Cardiac muscle cell (in vitro differentiated cells and primary cell): ENCODE measurements at regions not wholly inside any gene's neighbourhood (a gene's known extent, or its start where the extent isn't known, plus 50 kb on each side); places are given as distances from the start of the nearest gene placed in this dataset.
A peak's percentile ranks its signal among the peaks of the same experiment; 100 is the strongest.

ENCODE experiments used
- DNase-seq, 2 donors: peaks; one replicate each; pipeline versions ENCODE4 v3.0.0 to v3.0.0-alpha.2; 2010 to 2017; ENCODE audit warnings: low read depth in 1 of 2, low spot score in 1 of 2
- H3K27ac ChIP-seq: fragments of 200-600 bp; sonication (generic); 2 replicates; pipeline ENCODE4 v1.5.1; 2016
- H3K27me3 ChIP-seq: fragments of 200-600 bp; sonication (generic); 2 replicates; pipeline ENCODE4 v1.6.0; 2016; ENCODE audit warnings: control low read depth
- H3K36me3 ChIP-seq: fragments of 200-600 bp; sonication (generic); 2 replicates; pipeline ENCODE4 v1.5.1; 2016; ENCODE audit warnings: control low read depth
- H3K4me1 ChIP-seq: fragments of 200-600 bp; sonication (generic); 2 replicates; pipeline ENCODE4 v1.8.1; 2017; ENCODE audit warnings: low read depth, mild to moderate bottlenecking, mixed run types
- H3K4me3 ChIP-seq: fragments of 200-600 bp; sonication (generic); 2 replicates; pipeline ENCODE4 v1.5.1; 2016; ENCODE audit warnings: mild to moderate bottlenecking
- H3K9me3 ChIP-seq: fragments of 200-600 bp; sonication (generic); 2 replicates; pipeline ENCODE4 v1.5.1; 2017; ENCODE audit warnings: low read depth, mild to moderate bottlenecking, control low read depth
- CTCF ChIP-seq: IDR thresholded peaks from 2 replicates; pipeline ENCODE4 v1.5.1; 2012; ENCODE audit warnings: low read depth, mild to moderate bottlenecking, low read length

- H3K9me3 ChIP-seq: no peaks in the 10 kb centered on the region
- H3K4me3 ChIP-seq: no peak overlapping the region
- no peaks in the 10 kb centered on the region for H3K27me3 ChIP-seq
- no peak overlapping the region for H3K27ac ChIP-seq
- no peaks in the 10 kb centered on the region for H3K36me3 ChIP-seq
- no peaks in the 10 kb centered on the region for H3K4me1 ChIP-seq
- TF ChIP-seq CTCF: no peak
- DNase-seq: peak in 1 of 2 donors; percentile 22
Observed at GRCh38 chr2:152825834-152826233, 107.4 kb downstream of the ARL6IP6 start.

- Histone ChIP-seq H3K4me1 (no peaks in the 10 kb centered on the region), H3K4me3 (no peak overlapping the region), H3K27me3 (no peaks in the 10 kb centered on the region), H3K9me3 (no peaks in the 10 kb centered on the region), H3K36me3 (no peaks in the 10 kb centered on the region), H3K27ac (no peak overlapping the region)
- DNase-seq: no peak
- TF ChIP-seq CTCF: no peak
Observed at GRCh38 chr2:152823905-152824304, 105.5 kb downstream of the ARL6IP6 start.

- Histone ChIP-seq H3K27ac (no peak overlapping the region), H3K27me3 (no peaks in the 10 kb centered on the region), H3K36me3 (no peaks in the 10 kb centered on the region), H3K4me1 (no peaks in the 10 kb centered on the region), H3K9me3 (no peaks in the 10 kb centered on the region), H3K4me3 (no peak overlapping the region)
- no peak for DNase-seq
- no peak for TF ChIP-seq CTCF
Observed at GRCh38 chr2:152822676-152823075, 104.3 kb downstream of the ARL6IP6 start.

- Histone ChIP-seq H3K9me3 (no peaks in the 10 kb centered on the region), H3K27me3 (no peaks in the 10 kb centered on the region), H3K27ac (no peak overlapping the region), H3K36me3 (no peaks in the 10 kb centered on the region), H3K4me1 (no peaks in the 10 kb centered on the region), H3K4me3 (no peak overlapping the region)
- no peak for TF ChIP-seq CTCF
- DNase-seq: no peak
Observed at GRCh38 chr2:152820048-152820447, 101.6 kb downstream of the ARL6IP6 start.

GRCh38 chr2:152815634-152816257, 97.3 kb downstream of the ARL6IP6 start:
- H3K36me3 ChIP-seq: no peaks in the 10 kb centered on the region
- no peak overlapping the region for H3K4me3 ChIP-seq
- H3K4me1 ChIP-seq: no peaks in the 10 kb centered on the region
- no peak for DNase-seq
- no peaks in the 10 kb centered on the region for H3K27me3 ChIP-seq
- H3K27ac ChIP-seq: no peak overlapping the region
- H3K9me3 ChIP-seq: no peaks in the 10 kb centered on the region
- TF ChIP-seq CTCF: no peak
